H1 (cell line): ENCODE measurements at regions not wholly inside any gene's neighbourhood (a gene's known extent, or its start where the extent isn't known, plus 50 kb on each side); places are given as distances from the start of the nearest gene placed in this dataset.

Experiments used
- CHD2 ChIP-seq: IDR thresholded peaks from 2 replicates; pipeline ENCODE4 v1.6.1; 2012; ENCODE audit warnings: low read length, improper control_type of control experiment
- CTBP2 ChIP-seq: IDR thresholded peaks from 2 replicates; pipeline ENCODE4 v1.7.0; 2011; ENCODE audit warnings: borderline replicate concordance, mild to moderate bottlenecking, moderate library complexity, mixed read lengths, low read length; ENCODE audit not compliant: insufficient read depth, insufficient read length
- E2F6 ChIP-seq: IDR thresholded peaks from 2 replicates; pipeline ENCODE4 v1.6.1; 2012; ENCODE audit warnings: inconsistent platforms
- GABPA ChIP-seq: IDR thresholded peaks from 2 replicates; pipeline ENCODE4 v1.6.1; 2011; ENCODE audit warnings: mild to moderate bottlenecking, low read length, moderate library complexity, borderline replicate concordance; ENCODE audit not compliant: insufficient read depth
- ZNF274 ChIP-seq: IDR thresholded peaks from 2 replicates; pipeline ENCODE4 v1.7.0; 2012; ENCODE audit warnings: low read length, borderline replicate concordance; ENCODE audit errors: extremely low read depth

DNA sequence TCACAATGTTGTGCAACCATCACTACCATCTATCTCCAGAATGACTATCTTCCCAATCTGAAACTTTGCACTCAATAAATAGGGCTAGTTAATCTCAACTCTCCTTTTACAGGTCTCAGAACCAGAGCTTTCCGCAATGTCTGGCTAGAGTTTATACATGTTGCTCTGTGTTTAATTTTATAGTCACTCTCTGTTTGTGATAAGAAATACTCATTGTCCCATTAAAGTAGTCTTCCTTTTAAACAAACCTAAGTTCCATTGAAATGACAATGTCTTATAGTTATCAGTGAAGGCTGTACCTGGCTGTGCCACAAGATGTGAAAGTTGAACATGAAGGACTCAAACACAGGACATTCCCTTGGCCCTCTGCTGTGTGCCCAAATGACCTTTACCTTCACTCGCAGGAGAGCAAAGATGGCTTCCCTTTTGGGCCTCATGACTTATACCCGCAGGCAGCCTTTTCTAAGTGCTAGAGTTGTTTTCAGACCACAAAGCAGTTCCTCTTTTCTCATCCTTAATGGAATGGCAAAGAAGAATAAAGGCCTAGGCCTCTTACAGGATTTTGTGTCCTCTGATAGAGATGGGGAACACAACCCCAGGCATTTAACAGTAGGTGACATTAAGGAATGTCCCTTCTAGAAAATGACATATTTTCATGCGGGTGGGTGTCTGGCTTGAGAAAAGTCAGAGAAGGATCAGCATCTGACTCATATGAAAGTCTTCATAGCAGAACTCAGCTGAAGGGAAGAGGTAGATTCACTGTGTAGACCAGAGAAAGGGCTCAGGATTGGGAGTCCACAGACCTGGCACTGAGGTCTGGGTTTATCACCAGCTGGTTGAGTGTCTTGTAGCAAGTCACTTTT lies 69.6 kb upstream of the ATP10B start (continued):
- TF ChIP-seq CTBP2, result no peak
- TF ChIP-seq CHD2, result no peak
- no peak for TF ChIP-seq ZNF274
- no peak for TF ChIP-seq GABPA
- TF ChIP-seq E2F6, result no peak
